Esophagus muscularis mucosa (tissue), 4 donors: ENCODE measurements at regions not wholly inside any gene's neighbourhood (a gene's known extent, or its start where the extent isn't known, plus 50 kb on each side); places are given as distances from the start of the nearest gene placed in this dataset.
"Not testable (repeated sequence)": the region's sequence is repeated elsewhere in the genome, so short reads cannot be mapped to it uniquely, and the experiment has no call there.

Source experiments
- DNase-seq: peaks from one replicate; pipeline ENCODE4 v3.0.0-alpha.2; 2017; ENCODE audit errors: extremely low spot score
- H3K27ac ChIP-seq, 4 donors: fragments of 200-600 bp; sonication (generic); replicated peaks in 1 of 4; 1 replicate in 3 of 4; 2 replicates in 1 of 4; pipeline ENCODE4 v1.5.1; 2016 to 2019; ENCODE audit warnings: mild to moderate bottlenecking in 1 of 4
- H3K27me3 ChIP-seq, 4 donors: fragments of 200-600 bp; sonication (generic); one replicate each; pipeline versions ENCODE4 v1.5.1 to v1.6.0; 2016 to 2019
- H3K36me3 ChIP-seq, 4 donors: fragments of 200-600 bp; sonication (generic); one replicate each; pipeline ENCODE4 v1.5.1; 2016 to 2019
- H3K4me1 ChIP-seq, 4 donors: fragments of 200-600 bp; sonication (generic); one replicate each; pipeline ENCODE4 v1.5.1; 2016 to 2019
- H3K4me3 ChIP-seq, 4 donors: fragments of 200-600 bp; sonication (generic); 1 replicate in 2 of 4; 2 replicates in 2 of 4; pipeline ENCODE4 v1.5.1; 2016 to 2019; ENCODE audit warnings: mild to moderate bottlenecking in 4 of 4, moderate library complexity in 1 of 4
- H3K9me3 ChIP-seq, 4 donors: fragments of 200-600 bp; sonication (generic); 1 replicate in 3 of 4; 2 replicates in 1 of 4; pipeline ENCODE4 v1.5.1; 2016 to 2019
- CTCF ChIP-seq, 3 experiments: fragments of 200-600 bp in 2 of 3; fragments of 450-650 bp in 1 of 3; sonication (generic) in 2 of 3; IDR thresholded peaks; one replicate each; pipeline ENCODE4 v1.5.1; 2017 to 2019; ENCODE audit warnings: antibody characterized with exemption in 3 of 3, mild to moderate bottlenecking in 2 of 3, moderate library complexity in 1 of 3
- EP300 ChIP-seq: sonication (generic); formaldehyde crosslinking; IDR thresholded peaks from one replicate; pipeline ENCODE4 v1.6.1; 2017; ENCODE audit warnings: antibody characterized with exemption
- POLR2A ChIP-seq: fragments of 450-650 bp; IDR thresholded peaks from one replicate; pipeline ENCODE4 v1.6.1; 2017; ENCODE audit warnings: antibody characterized with exemption, moderate library complexity, mild to moderate bottlenecking, low read depth
- POLR2AphosphoS5 ChIP-seq, 2 donors: sonication (generic); formaldehyde crosslinking; IDR thresholded peaks; one replicate each; pipeline ENCODE4 v1.6.1; 2017; ENCODE audit warnings: antibody characterized with exemption in 2 of 2
- WGBS: methylation state at CpG from one replicate; pipeline ENCODE4 v1.1.5; 2018; 5-methylcytosine and 5-hydroxymethylcytosine counted together
- intact Hi-C: fragments of 100-400 bp; cut with DNase I; formaldehyde crosslinking; loops from one replicate; pipeline ENCODE4 v1.15.1; 2023

- not testable (repeated sequence) for DNase-seq, H3K27me3 ChIP-seq, H3K4me3 ChIP-seq, H3K27ac ChIP-seq, H3K9me3 ChIP-seq, H3K36me3 ChIP-seq, H3K4me1 ChIP-seq
- no CpG with 5 or more reads among the region's 11 CpGs for WGBS
- intact Hi-C loops = loop anchor here (10.0 kb wide), 1 partner anchor 123 kb away; no protein-coding TSS in a partner anchor
Measured at GRCh38 chr14:105688023-105688351, 161.6 kb downstream of the TMEM121 start.

DNA sequence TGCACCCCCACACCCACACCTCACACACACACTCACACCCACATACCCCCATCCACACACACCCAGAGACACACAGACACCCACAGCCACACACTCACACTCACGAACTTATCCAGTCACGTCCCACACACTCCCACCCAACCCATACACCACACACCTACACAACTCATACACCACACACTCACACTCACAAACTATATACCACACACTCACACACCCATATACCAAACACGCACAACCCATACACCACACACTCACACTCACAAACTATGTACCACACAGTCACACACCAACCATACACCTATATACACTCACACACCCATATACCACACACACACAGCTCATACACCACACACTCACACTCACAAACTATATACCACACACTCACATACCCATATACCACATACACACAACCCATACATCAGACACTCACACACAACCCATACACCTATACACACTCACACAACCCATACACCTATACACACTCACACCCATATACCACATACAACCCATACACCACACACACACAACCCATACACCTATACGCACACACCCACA, 162.4 kb downstream of the TMEM121 start:
- not testable (repeated sequence) for H3K4me1 ChIP-seq, H3K4me3 ChIP-seq, H3K27me3 ChIP-seq, H3K9me3 ChIP-seq, DNase-seq, H3K27ac ChIP-seq, H3K36me3 ChIP-seq
- intact Hi-C loops = loop anchor here (10.0 kb wide), 1 partner anchor 124 kb away; no protein-coding TSS in a partner anchor
- 95% methylated on average over 4 of the region's 4 CpGs for WGBS

DNA sequence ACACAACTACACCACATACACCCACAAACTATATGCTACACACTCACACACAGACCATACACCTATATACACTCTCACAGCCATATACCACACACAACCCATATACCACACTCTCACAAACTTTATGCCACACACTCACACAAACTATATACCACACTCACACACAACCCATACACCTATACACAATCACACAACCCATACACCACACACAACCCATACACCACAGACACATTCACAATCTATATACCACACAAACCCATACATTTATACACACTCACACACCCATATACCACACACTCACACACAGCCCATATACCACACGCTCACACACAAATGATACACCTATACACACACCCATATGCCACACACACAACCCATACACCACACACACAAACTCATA, 163.3 kb downstream of the TMEM121 start:
- no peak for TF ChIP-seq CTCF (IDR thresholded peaks at IDR 0.05)
- no peak for TF ChIP-seq POLR2A
- TF ChIP-seq POLR2AphosphoS5 (IDR thresholded peaks at IDR 0.05) = no peak
- intact Hi-C loops = loop anchor here (10.0 kb wide), 1 partner anchor 125 kb away; no protein-coding TSS in a partner anchor
- 95% methylated on average over 1 of the region's 1 CpG for WGBS

DNA sequence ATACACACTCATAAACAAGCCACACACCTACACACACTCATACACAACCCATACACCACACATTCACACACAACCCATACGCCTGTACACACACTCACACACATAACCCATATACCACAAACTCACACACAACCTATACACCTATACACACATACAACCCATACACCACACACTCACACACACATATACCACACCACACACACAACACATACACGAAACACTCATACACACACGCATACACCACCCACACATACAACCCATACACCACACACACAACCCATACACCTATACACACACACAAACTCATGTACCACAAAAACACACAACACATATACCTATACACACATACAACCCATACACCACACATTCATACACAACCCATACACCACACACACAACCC, 164.3 kb downstream of the TMEM121 start:
- TF ChIP-seq POLR2A (no peak), CTCF (IDR thresholded peaks at IDR 0.05) (no peak), EP300 (no peak), POLR2AphosphoS5 (IDR thresholded peaks at IDR 0.05) (no peak)
- H3K36me3 ChIP-seq = no peaks in the 10 kb centered on the region
- 91% methylated on average over 3 of the region's 3 CpGs for WGBS
- no peaks in the 10 kb centered on the region for H3K27me3 ChIP-seq
- no peaks in the 10 kb centered on the region for H3K4me1 ChIP-seq
- H3K9me3 ChIP-seq = no peaks in the 10 kb centered on the region
- no peak overlapping the region for H3K4me3 ChIP-seq
- no peak for DNase-seq
- no peak overlapping the region for H3K27ac ChIP-seq
- intact Hi-C loops = no loop called here

More for the DNA sequence above, 163.3 kb downstream of the TMEM121 start:
- DNase-seq = no peak
- Histone ChIP-seq H3K36me3 (no peaks in the 10 kb centered on the region), H3K27ac (no peak overlapping the region), H3K4me1 (no peaks in the 10 kb centered on the region), H3K27me3 (no peaks in the 10 kb centered on the region), H3K9me3 (no peaks in the 10 kb centered on the region), H3K4me3 (no peak overlapping the region)

DNA sequence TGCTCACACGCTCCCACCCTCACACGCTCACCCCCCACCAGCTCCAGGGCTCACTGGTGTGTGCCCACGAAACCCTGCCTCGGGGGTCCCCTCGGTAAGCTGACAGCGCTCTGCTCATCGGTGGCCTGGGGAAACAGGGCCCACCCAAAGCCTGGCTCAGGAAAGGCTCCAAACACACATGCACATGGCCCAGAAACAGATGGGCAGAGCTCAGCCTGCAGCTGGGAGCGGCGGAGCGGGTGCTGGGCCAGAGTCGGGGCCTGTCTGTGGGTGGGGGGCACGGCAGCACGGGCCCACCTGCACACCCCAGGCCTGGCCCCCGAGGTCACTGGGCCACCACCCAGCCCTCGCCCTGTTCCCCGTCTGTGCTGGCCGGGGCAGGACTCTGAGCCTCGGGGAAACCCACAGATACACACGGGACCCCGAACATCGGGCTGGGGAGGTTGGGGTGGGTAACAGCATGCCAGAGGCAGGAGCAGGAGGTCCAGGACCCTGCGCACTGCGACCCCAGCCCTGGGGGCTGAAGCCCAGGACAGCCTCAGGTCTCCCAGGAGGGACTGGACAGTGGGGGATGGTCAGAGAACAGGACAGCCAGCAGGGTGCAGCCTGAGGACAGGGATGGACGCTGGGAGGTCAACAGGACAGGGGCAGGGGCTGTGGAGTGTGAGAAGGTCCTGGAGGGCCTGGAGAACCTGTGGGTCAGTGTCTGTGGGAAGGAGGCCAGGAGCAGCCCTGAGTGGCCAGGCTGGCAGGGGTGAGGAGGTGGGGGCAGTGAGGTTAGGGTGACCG, 165.1 kb downstream of the TMEM121 start:
- H3K27ac ChIP-seq, H3K4me3 ChIP-seq, H3K9me3 ChIP-seq, intact Hi-C loops, H3K36me3 ChIP-seq, H3K27me3 ChIP-seq, DNase-seq, H3K4me1 ChIP-seq: not testable (repeated sequence)
- 90% methylated on average over 18 of the region's 25 CpGs for WGBS

DNA sequence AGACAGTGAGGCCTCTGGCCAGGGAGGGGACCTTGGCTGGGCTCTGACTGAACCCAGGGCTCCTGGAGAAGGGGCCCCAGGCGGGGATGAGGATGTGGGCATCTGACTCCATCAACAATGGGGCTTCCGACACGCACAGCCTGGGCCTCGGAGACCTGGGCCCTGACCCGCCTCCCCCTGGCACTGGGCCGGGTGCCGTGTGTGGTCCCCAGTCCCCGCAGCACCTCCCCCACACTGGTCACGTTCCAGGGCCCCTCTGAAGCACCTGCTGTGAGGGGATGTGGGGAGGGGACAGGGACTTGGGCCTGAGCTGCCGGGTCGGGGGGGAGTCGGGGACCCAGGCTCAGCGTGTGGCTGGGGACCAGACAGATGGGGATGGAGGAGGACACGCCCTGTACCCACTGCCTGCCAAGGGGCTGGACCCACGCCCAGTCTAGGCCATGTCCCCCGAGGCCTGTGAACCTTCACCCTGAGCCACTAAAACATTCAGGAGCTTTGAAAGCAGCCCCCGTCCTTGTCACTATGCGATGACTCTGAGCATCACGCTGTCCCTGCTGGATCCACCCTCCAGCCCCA, 165.8 kb downstream of the TMEM121 start:
- H3K4me1 ChIP-seq, H3K9me3 ChIP-seq, intact Hi-C loops, H3K27ac ChIP-seq, H3K27me3 ChIP-seq, H3K4me3 ChIP-seq, H3K36me3 ChIP-seq, DNase-seq: not testable (repeated sequence)
- WGBS = no CpG with 5 or more reads among the region's 19 CpGs

DNA sequence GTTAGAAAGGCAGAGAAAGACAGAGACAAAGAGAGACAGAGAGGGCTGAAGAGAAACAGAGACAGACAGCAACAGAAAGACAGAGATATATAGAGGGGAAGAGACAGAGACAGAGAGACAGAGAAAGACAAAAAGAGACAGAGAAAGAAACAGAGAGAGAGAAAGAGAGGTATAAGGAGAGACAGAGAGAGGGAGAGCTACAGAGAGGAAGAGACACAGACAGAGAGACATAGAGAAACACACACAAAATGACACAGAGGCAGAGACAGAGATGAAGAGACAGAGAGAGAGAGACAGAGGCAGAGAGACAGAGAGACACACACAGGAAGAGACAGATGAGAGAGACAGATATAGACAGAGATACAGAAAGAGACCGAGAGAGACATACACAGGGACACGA, 168.6 kb downstream of the TMEM121 start:
- Histone ChIP-seq H3K36me3 (no peaks in the 10 kb centered on the region), H3K27ac (no peak overlapping the region), H3K9me3 (no peaks in the 10 kb centered on the region), H3K27me3 (no peaks in the 10 kb centered on the region), H3K4me1 (no peaks in the 10 kb centered on the region), H3K4me3 (no peak overlapping the region)
- WGBS = 88% methylated on average over 2 of the region's 2 CpGs
- intact Hi-C loops = no loop called here
- TF ChIP-seq EP300 (no peak), POLR2AphosphoS5 (IDR thresholded peaks at IDR 0.05) (no peak), CTCF (IDR thresholded peaks at IDR 0.05) (no peak), POLR2A (no peak)
- no peak for DNase-seq

DNA sequence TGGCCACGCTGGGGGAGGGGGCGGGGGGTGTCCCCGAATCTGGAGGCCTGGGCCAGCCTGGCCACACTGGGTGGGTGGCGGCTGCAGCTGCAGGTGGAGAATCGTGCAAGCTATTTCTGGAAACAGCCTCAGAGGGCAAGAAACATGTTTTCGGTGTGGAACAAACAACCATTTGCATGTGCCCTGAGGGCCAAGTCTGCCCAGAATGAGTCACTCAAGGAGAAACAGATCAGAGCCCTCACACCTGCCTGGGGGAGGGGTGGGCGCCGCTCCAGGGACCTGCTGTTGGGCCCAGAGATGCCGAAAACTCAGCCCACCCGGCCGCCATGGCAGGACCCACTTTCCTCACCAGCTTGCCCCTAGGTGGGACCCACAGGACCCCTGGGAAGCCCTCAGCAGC, 170.0 kb downstream of the TMEM121 start:
- H3K27me3 ChIP-seq, H3K4me1 ChIP-seq, DNase-seq, H3K4me3 ChIP-seq, H3K36me3 ChIP-seq, intact Hi-C loops, H3K27ac ChIP-seq, H3K9me3 ChIP-seq: not testable (repeated sequence)
- no CpG with 5 or more reads among the region's 11 CpGs for WGBS

DNA sequence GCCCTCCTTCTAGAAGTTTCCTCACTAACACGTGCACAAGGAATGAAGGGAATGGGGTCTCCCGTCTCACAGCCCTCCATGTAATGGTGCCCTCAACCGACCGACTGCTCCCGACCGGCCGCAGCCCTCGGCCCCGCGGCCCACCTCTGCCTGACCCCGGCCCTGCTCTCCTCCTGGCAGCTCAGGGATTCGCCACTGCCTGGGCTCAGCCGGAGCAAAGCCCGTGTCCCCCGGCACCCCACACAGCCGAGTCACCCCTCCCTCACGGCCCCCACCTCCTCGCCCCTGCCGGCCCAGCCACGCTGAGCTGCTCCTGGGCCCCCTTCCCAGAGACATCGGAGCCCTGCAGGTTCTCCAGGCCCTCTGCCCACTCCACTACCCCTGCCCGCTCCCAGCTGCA, 171.0 kb downstream of the TMEM121 start:
- H3K36me3 ChIP-seq, H3K4me1 ChIP-seq, H3K9me3 ChIP-seq, DNase-seq, intact Hi-C loops, H3K27me3 ChIP-seq, H3K4me3 ChIP-seq, H3K27ac ChIP-seq: not testable (repeated sequence)
- 91% methylated on average over 22 of the region's 22 CpGs for WGBS
